ENCODE measurements at regions not wholly inside any gene's neighbourhood (a gene's known extent, or its start where the extent isn't known, plus 50 kb on each side); places are given as distances from the start of the nearest gene placed in this dataset.

- TF ChIP-seq POLR2A (IDR thresholded peaks at IDR 0.05): no peak
- TF ChIP-seq CTCF (IDR thresholded peaks at IDR 0.05): no peak
These were observed 65.0 kb upstream of the GGTA1 start for GRCh38 chr9:121564504-121565260.

All from right lobe of liver (tissue), 4 donors.